GM12874 (cell line): ENCODE measurements at regions not wholly inside any gene's neighbourhood (a gene's known extent, or its start where the extent isn't known, plus 50 kb on each side); places are given as distances from the start of the nearest gene placed in this dataset.

ENCODE experiments used
- CTCF ChIP-seq: IDR thresholded peaks from 2 replicates; pipeline ENCODE4 v1.5.1; 2011; ENCODE audit warnings: low read depth, mild to moderate bottlenecking, control low read depth, low read length, moderate library complexity; ENCODE audit not compliant: insufficient read depth

GRCh38 chr6:166814390-166814789, 142.0 kb downstream of the RNASET2 start:
- TF ChIP-seq CTCF: no peak

GRCh38 chr6:166813461-166813860, 142.9 kb downstream of the RNASET2 start:
- no peak for TF ChIP-seq CTCF

- no peak for TF ChIP-seq CTCF
Observed at GRCh38 chr6:166810864-166811263, 145.5 kb downstream of the RNASET2 start.

GRCh38 chr6:166809721-166810120, 146.6 kb downstream of the RNASET2 start:
- TF ChIP-seq CTCF: no peak

- TF ChIP-seq CTCF: no peak
Observed at GRCh38 chr6:166806962-166807757, 149.2 kb downstream of the RNASET2 start.

GRCh38 chr6:166806217-166806838, 150.0 kb downstream of the RNASET2 start:
- no peak for TF ChIP-seq CTCF

- no peak for TF ChIP-seq CTCF
Observed at GRCh38 chr6:166803471-166803870, 152.9 kb downstream of the RNASET2 start.
